HUES64 (cell line): ENCODE measurements at regions not wholly inside any gene's neighbourhood (a gene's known extent, or its start where the extent isn't known, plus 50 kb on each side); places are given as distances from the start of the nearest gene placed in this dataset.

ENCODE experiments used
- H3K27ac ChIP-seq: 2 replicates; pipeline ENCODE4 v1.7.0; 2013; ENCODE audit warnings: low read depth, low read length, inconsistent platforms
- H3K27me3 ChIP-seq: 2 replicates; pipeline ENCODE4 v1.6.1; 2013; ENCODE audit warnings: mild to moderate bottlenecking, low read length; ENCODE audit not compliant: insufficient read depth
- H3K36me3 ChIP-seq: 2 replicates; pipeline ENCODE4 v1.6.1; 2013; ENCODE audit warnings: mild to moderate bottlenecking, low read length; ENCODE audit not compliant: insufficient read depth
- H3K4me1 ChIP-seq: 2 replicates; pipeline ENCODE4 v1.6.1; 2013; ENCODE audit warnings: mild to moderate bottlenecking, low read length, moderate library complexity; ENCODE audit not compliant: insufficient read depth
- H3K4me3 ChIP-seq: 2 replicates; pipeline ENCODE4 v1.5.1; 2013; ENCODE audit warnings: mild to moderate bottlenecking, low read length, moderate library complexity
- H3K9ac ChIP-seq: 2 replicates; pipeline ENCODE4 v1.6.1; 2013; ENCODE audit warnings: mild to moderate bottlenecking, low read depth, low read length
- H3K9me3 ChIP-seq: 2 replicates; pipeline ENCODE4 v1.6.1; 2013; ENCODE audit warnings: low read depth, low read length; ENCODE audit not compliant: insufficient read depth
- WGBS: fragments of 150-250, 120-280 bp; methylation state at CpG from one replicate; pipeline ENCODE4 v1.1.7; 2013; ENCODE audit warnings: missing lambda C conversion rate; 5-methylcytosine and 5-hydroxymethylcytosine counted together

DNA sequence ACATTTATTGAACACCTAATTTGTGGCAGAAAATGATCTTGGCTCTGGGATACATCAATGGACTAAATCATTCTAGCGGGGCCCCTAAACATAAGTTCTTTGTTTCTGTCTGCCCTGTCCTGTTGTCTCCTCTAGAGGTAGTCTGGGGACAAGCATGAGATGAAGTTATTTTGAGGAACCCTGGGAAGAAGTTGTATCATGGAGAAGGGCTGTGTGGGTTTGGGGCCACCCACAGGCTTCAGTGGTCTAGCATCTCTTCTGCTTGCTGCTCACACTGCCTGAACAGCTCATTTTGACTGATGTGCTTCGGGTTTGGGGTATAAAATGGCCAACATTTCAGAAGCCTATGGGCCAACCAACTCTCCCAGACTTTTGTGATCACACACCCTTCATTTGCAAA is 50.3 kb upstream of the OSBPL11 start:
- H3K4me3 ChIP-seq = no peak overlapping the region
- no peak overlapping the region for H3K27ac ChIP-seq
- no peaks in the 10 kb centered on the region for H3K36me3 ChIP-seq
- H3K9ac ChIP-seq = no peak overlapping the region
- H3K4me1 ChIP-seq = peaks cover 8% of the 10 kb centered on the region; the same call in 1 of the 2 replicates
- no peaks in the 10 kb centered on the region for H3K9me3 ChIP-seq
- no peaks in the 10 kb centered on the region for H3K27me3 ChIP-seq
- WGBS = 95% methylated on average over 2 of the region's 2 CpGs

DNA sequence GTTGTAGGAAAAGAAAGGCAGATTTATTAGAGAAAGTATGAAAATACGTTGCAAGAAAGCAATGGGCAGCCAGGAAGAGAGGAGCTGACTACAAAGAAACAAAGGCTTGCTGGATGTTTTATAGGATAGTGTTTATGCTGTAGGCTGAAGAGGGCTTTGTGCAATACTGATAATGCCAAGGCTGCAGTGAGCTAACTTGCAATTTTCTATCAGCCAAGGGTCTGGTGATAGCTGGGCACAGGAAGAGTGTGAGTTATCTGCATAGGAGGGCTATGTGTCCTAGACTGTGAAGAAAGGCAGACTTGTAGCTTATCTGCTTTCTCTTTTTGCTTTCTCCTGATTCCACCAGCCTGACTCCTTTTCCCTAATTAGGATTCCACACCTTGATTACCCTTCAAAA is 51.3 kb upstream of the OSBPL11 start:
- WGBS = 86% methylated on average over 1 of the region's 1 CpG
- H3K4me3 ChIP-seq = no peak overlapping the region

DNA sequence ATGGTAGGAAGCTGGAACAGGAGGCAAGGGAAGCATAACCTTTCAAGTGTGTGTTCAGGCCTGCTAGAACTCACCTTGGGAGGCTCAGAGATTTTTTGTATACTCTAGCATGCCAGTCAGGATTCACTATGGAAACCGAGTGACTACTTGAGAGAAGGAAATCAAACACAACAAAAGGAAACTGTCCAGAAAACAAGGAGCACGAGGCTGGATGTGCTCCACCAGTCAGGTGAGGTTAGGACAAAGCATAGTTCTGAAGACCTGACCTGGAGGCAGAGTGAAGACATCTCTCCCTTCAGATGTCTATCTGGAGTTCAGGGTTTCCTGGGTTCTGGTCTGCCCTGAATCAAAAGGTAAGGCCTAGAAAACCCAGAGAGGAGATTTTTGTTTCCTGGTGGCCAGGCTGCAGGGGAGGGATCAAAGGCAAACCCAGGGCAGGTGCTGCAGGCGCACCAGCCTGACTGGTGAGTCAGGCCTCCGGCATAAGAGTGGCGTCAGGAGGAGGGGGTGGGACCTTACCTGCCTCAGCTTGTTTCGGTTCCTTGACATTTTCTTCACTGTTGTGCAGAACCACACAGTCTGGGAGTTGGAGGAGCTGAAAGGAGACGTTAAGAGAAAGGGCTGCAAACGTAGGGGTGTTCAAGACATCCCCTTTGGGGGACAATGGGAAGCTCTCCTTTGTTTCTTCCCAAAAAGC is 52.2 kb upstream of the OSBPL11 start:
- 78% methylated on average over 8 of the region's 8 CpGs for WGBS
- H3K27me3 ChIP-seq = no peaks in the 10 kb centered on the region
- no peak overlapping the region for H3K27ac ChIP-seq
- H3K4me1 ChIP-seq = peaks cover 18% of the 10 kb centered on the region
- H3K4me3 ChIP-seq = no peak overlapping the region
- no peaks in the 10 kb centered on the region for H3K36me3 ChIP-seq
- H3K9me3 ChIP-seq = no peaks in the 10 kb centered on the region
- no peak overlapping the region for H3K9ac ChIP-seq

More for the DNA sequence above, 51.3 kb upstream of the OSBPL11 start:
- H3K27me3 ChIP-seq = no peaks in the 10 kb centered on the region
- H3K9me3 ChIP-seq = no peaks in the 10 kb centered on the region
- no peak overlapping the region for H3K27ac ChIP-seq
- H3K9ac ChIP-seq = no peak overlapping the region
- no peaks in the 10 kb centered on the region for H3K36me3 ChIP-seq
- peaks cover 17% of the 10 kb centered on the region for H3K4me1 ChIP-seq

DNA sequence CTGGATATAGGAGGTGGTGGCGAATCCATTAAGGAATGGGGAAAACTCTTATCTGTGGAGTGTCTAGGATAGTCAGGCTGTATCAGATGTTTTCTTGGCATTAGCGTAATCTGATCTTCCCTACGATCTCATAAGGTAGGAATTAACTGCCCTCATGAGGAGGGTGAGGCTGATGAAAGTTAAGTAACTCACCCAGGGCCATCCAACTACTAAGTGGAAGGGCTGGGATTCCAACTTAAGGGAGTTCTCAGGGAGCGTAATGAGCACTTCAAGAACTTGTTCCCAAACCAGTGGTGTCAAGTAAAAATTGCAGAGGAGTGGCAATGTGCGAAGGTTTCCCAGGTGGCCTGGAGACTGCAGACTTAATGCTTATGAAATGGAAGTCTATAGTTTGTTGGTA is 55.9 kb upstream of the OSBPL11 start:
- H3K9ac ChIP-seq = no peak overlapping the region
- no peak overlapping the region for H3K4me3 ChIP-seq
- H3K27me3 ChIP-seq = no peaks in the 10 kb centered on the region
- H3K27ac ChIP-seq = no peak overlapping the region
- H3K36me3 ChIP-seq = no peaks in the 10 kb centered on the region
- peaks cover 18% of the 10 kb centered on the region for H3K4me1 ChIP-seq
- 89% methylated on average over 5 of the region's 5 CpGs for WGBS
- H3K9me3 ChIP-seq = no peaks in the 10 kb centered on the region

DNA sequence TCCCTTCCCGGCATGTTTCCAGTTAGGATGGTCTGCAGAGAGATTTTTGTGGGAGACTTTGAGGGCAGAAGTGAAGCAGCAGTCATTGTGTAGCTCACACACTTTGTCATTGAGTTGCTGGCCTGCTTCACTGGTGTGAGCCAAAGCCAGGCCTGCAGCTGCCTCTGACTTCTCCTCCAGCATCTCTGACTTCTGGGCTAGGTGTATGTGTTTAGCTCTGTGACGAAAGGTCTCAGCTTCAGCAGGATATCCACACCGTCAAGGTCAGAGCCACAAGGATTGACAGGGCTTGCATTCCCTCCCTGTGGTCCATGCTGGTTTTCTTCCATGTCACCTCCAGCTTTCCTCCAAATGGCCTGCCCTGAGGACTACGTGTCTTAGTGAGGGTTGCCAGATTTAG is 57.1 kb upstream of the OSBPL11 start:
- H3K9me3 ChIP-seq = no peaks in the 10 kb centered on the region
- no peaks in the 10 kb centered on the region for H3K36me3 ChIP-seq
- no peak overlapping the region for H3K4me3 ChIP-seq
- no peak overlapping the region for H3K9ac ChIP-seq
- no peaks in the 10 kb centered on the region for H3K27me3 ChIP-seq
- peaks cover 18% of the 10 kb centered on the region for H3K4me1 ChIP-seq
- 95% methylated on average over 4 of the region's 4 CpGs for WGBS
- H3K27ac ChIP-seq = no peak overlapping the region

DNA sequence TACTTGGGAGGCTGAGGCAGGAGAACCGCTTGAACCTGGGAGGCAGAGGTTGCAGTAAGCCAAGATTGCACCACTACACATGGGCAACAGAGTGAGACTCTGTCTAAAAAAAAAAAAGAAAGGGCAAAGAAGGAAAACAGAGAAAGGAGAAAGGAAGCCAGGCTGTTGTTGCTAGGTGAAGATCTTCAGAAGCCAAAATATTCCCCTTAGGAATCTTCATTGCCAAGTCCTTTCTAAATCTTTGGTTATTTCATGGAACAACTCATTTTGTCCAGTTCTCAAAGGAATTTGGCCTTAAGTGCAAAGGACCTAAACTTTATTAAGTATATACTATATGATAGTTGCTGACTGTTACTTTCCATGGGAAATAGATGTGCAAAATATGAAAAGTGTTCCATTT is 59.2 kb upstream of the OSBPL11 start:
- Histone ChIP-seq H3K4me1 (peaks cover 11% of the 10 kb centered on the region), H3K36me3 (no peaks in the 10 kb centered on the region), H3K9me3 (no peaks in the 10 kb centered on the region), H3K27me3 (no peaks in the 10 kb centered on the region), H3K9ac (no peak overlapping the region), H3K4me3 (no peak overlapping the region), H3K27ac (no peak overlapping the region)
- WGBS = 93% methylated on average over 1 of the region's 1 CpG

DNA sequence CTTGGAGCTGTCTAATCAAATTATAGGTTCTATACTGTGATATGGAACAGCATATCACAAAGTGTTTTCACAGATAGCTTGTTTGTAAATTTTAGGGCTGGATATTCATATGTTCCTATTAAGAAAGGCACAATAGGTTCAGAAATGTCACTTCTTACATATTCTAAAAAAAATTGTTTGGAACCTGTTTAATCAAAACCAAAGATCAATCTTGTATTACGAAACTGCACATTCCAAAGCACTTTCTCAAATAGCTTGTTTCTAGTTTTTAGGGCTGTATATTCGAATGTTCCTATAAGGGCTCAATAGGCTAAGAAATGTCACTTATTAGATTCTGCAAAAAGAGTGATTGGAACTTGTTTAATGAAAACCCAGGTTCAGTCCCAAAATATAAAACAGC is 67.4 kb upstream of the OSBPL11 start:
- 100% methylated on average over 1 of the region's 2 CpGs for WGBS
- H3K36me3 ChIP-seq = no peaks in the 10 kb centered on the region
- H3K4me3 ChIP-seq = no peak overlapping the region
- H3K27ac ChIP-seq = no peak overlapping the region
- no peak overlapping the region for H3K9ac ChIP-seq
- no peaks in the 10 kb centered on the region for H3K9me3 ChIP-seq
- H3K27me3 ChIP-seq = no peaks in the 10 kb centered on the region
- H3K4me1 ChIP-seq = no peaks in the 10 kb centered on the region

DNA sequence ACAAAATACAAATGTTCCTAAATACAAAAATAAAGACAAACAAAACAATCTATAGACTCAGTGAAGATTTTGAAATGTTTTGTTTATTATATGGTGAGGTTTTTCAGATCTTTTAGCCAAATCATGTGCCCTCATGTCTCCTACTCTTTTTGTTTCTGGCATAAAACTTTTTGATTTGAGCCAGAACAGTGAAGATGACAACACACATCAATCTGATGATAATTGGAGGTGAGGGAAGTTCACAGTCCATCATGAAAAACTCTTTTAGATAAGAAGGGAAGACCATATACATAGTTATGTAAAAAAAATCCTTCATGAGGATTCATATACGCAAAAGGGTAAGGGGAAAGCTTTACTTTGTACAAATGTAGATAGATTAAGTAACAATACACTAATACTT is 75.1 kb upstream of the OSBPL11 start:
- Histone ChIP-seq H3K9me3 (no peaks in the 10 kb centered on the region), H3K27ac (no peak overlapping the region), H3K4me1 (no peaks in the 10 kb centered on the region), H3K9ac (no peak overlapping the region), H3K36me3 (no peaks in the 10 kb centered on the region), H3K4me3 (no peak overlapping the region), H3K27me3 (no peaks in the 10 kb centered on the region)
- no CpG with 5 or more reads among the region's 1 CpG for WGBS

DNA sequence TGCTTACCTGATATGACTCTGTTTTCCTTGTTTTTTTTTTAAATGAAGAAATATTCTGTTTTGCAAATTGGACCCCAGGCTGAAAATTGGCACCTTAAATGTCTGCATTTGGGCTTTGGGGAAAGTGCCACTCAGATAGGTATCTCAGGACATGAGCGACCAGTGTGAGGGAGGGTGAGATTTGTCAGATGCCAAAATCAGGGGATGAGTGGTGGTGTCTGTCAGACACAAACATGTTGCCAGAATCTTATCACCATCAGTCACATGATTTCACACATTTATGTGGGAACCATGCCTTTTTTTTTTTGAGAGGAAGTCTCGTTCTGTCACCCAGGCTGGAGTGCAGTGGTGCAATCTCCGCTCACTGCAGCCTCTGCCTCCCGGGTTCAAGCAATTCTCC is 75.6 kb upstream of the OSBPL11 start:
- Histone ChIP-seq H3K36me3 (no peaks in the 10 kb centered on the region), H3K4me1 (no peaks in the 10 kb centered on the region), H3K27me3 (no peaks in the 10 kb centered on the region), H3K4me3 (no peak overlapping the region), H3K9ac (no peak overlapping the region), H3K27ac (no peak overlapping the region), H3K9me3 (no peaks in the 10 kb centered on the region)
- WGBS = 88% methylated on average over 4 of the region's 4 CpGs

DNA sequence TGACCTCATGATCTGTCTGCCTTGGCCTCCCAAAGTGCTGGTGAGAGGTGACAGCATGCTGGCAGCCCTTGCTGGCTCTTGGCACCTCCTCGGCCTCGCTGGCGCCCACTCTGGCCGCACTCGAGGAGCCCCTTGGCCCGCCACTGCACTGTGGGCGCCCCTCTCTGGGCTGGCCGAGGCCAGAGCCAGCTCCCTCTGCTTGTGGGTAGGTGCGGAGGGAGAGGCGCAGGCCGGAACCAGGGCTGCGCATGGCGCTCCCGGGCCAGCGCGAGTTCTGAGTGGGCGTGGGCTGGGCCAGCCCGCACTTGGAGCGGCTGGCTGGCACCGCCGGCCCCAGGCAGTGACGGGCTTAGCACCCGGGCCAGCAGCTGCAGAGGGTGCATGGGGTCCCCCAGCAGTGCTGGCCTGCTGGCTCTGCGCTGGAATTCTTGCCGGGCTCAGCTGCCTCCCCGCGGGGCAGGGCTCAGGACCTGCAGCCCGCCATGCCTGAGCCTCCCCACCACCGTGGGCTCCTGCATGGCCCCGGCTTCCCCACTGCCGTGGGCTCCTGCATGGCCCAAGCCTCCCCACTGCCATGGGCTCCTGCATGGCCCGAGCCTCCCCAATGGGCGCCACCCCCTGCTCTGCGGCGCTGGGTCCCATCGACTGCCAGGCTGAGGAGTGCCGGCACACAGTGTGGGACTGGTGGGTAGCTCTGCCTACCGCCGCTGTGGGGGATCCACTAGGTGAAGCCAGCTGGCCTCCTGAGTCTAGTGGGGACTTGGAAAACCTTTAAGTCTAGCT is 76.4 kb upstream of the OSBPL11 start:
- H3K9me3 ChIP-seq = no peaks in the 10 kb centered on the region
- H3K4me1 ChIP-seq = no peaks in the 10 kb centered on the region
- H3K27ac ChIP-seq = no peak overlapping the region
- no peak overlapping the region for H3K4me3 ChIP-seq
- no peaks in the 10 kb centered on the region for H3K36me3 ChIP-seq
- WGBS = 94% methylated on average over 39 of the region's 39 CpGs
- H3K9ac ChIP-seq = no peak overlapping the region
- H3K27me3 ChIP-seq = no peaks in the 10 kb centered on the region

DNA sequence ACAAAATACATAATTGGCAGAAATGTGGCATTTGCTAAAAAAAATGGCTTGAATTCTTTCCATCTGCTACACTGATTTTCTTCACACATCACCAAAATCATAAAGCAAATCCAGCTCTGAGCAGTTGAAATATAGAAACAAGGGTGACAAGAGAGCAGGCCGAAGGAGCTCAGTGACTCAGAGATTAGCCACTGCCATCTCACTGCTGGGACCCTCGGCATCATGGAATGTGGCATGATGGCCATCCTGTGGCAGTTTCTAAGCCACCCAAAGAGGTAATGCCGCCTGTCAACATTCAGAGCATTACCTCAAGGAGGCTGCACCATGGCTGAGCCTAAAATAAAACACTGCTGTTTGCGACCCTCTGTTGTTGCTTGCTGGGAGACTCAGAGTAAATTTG is 80.5 kb upstream of the OSBPL11 start:
- no peak overlapping the region for H3K27ac ChIP-seq
- no peaks in the 10 kb centered on the region for H3K27me3 ChIP-seq
- no peak overlapping the region for H3K4me3 ChIP-seq
- no peak overlapping the region for H3K9ac ChIP-seq
- no peaks in the 10 kb centered on the region for H3K4me1 ChIP-seq
- WGBS = 83% methylated on average over 4 of the region's 4 CpGs
- H3K9me3 ChIP-seq = no peaks in the 10 kb centered on the region
- H3K36me3 ChIP-seq = no peaks in the 10 kb centered on the region
